Naive thymus-derived CD4-positive, alpha-beta T cell (primary cell): ENCODE measurements at regions not wholly inside any gene's neighbourhood (a gene's known extent, or its start where the extent isn't known, plus 50 kb on each side); places are given as distances from the start of the nearest gene placed in this dataset.
"Not testable (repeated sequence)": the region's sequence is repeated elsewhere in the genome, so short reads cannot be mapped to it uniquely, and the experiment has no call there.

Experiments
- ATAC-seq: fragments of 150-1000 bp; cut with Tn5 transposase; 2 replicates; pipeline ENCODE4 v1.10.0; 2021; ENCODE audit warnings: mild to moderate bottlenecking, moderate library complexity
- CTCF ChIA-PET: fragments of 350-600 bp; sonication (Branson Sonifier 250); formaldehyde crosslinking; loops from one replicate; lab custom pipeline; 2021; ENCODE audit warnings: antibody characterized with exemption; lab: Charles Lee
- POLR2A ChIA-PET: fragments of 350-600 bp; sonication (Branson Sonifier 250); formaldehyde crosslinking; loops from one replicate; lab custom pipeline; 2021; ENCODE audit warnings: antibody characterized with exemption, inconsistent platforms; lab: Charles Lee
- DNase-seq, 9 donors: peaks; one replicate each; pipeline versions ENCODE4 v3.0.0 to v3.0.0-alpha.2; 2020 to 2022; ENCODE audit warnings: mixed read lengths in 1 of 9
- H3K27ac ChIP-seq: one replicate; pipeline ENCODE4 v1.7.0; 2013; ENCODE audit warnings: mild to moderate bottlenecking, low read depth, low read length, moderate library complexity
- H3K27me3 ChIP-seq, 2 donors: one replicate each; pipeline ENCODE4 v1.7.0; 2013; ENCODE audit warnings: low read length in 2 of 2, mild to moderate bottlenecking in 2 of 2, moderate library complexity in 2 of 2; ENCODE audit not compliant: control insufficient read depth in 2 of 2, insufficient read depth in 2 of 2
- H3K36me3 ChIP-seq, 3 experiments: 1 replicate in 2 of 3; 2 replicates in 1 of 3; pipeline ENCODE4 v1.7.0; 2013; ENCODE audit warnings: low read length in 3 of 3, mild to moderate bottlenecking in 3 of 3, moderate library complexity in 1 of 3; ENCODE audit not compliant: insufficient read depth in 3 of 3, control insufficient read depth in 2 of 3
- H3K4me1 ChIP-seq, 2 donors: one replicate each; pipeline ENCODE4 v1.7.0; 2013; ENCODE audit warnings: low read length in 2 of 2, mild to moderate bottlenecking in 2 of 2, moderate library complexity in 1 of 2; ENCODE audit not compliant: control insufficient read depth in 2 of 2, insufficient read depth in 2 of 2
- H3K4me3 ChIP-seq: 2 replicates; pipeline ENCODE4 v1.7.0; 2013; ENCODE audit warnings: mild to moderate bottlenecking, low read length
- H3K9me3 ChIP-seq, 3 experiments: 1 replicate in 2 of 3; 2 replicates in 1 of 3; pipeline ENCODE4 v1.7.0; 2013; ENCODE audit warnings: low read length in 3 of 3; ENCODE audit not compliant: control insufficient read depth in 2 of 3
- H3K27ac Mint-ChIP-seq, 9 donors: one replicate each; pipeline ENCODE4 v1.8.0; 2020 to 2022; ENCODE audit warnings: mixed read lengths in 9 of 9, mild to moderate bottlenecking in 8 of 9, moderate library complexity in 5 of 9, inconsistent platforms in 2 of 9
- H3K27me3 Mint-ChIP-seq, 5 donors: one replicate each; pipeline ENCODE4 v1.8.0; 2021 to 2022; ENCODE audit warnings: mixed read lengths in 5 of 5, mild to moderate bottlenecking in 1 of 5
- H3K36me3 Mint-ChIP-seq, 5 donors: one replicate each; pipeline ENCODE4 v1.8.0; 2020 to 2022; ENCODE audit warnings: mixed read lengths in 5 of 5, mild to moderate bottlenecking in 3 of 5, inconsistent platforms in 1 of 5
- H3K4me1 Mint-ChIP-seq, 7 donors: one replicate each; pipeline ENCODE4 v1.8.0; 2020 to 2022; ENCODE audit warnings: mixed read lengths in 7 of 7, mild to moderate bottlenecking in 3 of 7, inconsistent platforms in 1 of 7
- H3K4me3 Mint-ChIP-seq, 10 donors: one replicate each; pipeline ENCODE4 v1.8.0; 2020 to 2022; ENCODE audit warnings: mild to moderate bottlenecking in 10 of 10, mixed read lengths in 10 of 10, moderate library complexity in 6 of 10, inconsistent platforms in 2 of 10
- H3K9me3 Mint-ChIP-seq, 11 donors: one replicate each; pipeline ENCODE4 v1.8.0; 2020 to 2022; ENCODE audit warnings: mixed read lengths in 11 of 11, mild to moderate bottlenecking in 4 of 11, inconsistent platforms in 1 of 11, moderate library complexity in 1 of 11
- intact Hi-C, 2 donors: fragments of 100-400 bp; cut with micrococcal nuclease; formaldehyde crosslinking; loops; one replicate each; pipeline ENCODE4 v1.15.1; 2023

DNA sequence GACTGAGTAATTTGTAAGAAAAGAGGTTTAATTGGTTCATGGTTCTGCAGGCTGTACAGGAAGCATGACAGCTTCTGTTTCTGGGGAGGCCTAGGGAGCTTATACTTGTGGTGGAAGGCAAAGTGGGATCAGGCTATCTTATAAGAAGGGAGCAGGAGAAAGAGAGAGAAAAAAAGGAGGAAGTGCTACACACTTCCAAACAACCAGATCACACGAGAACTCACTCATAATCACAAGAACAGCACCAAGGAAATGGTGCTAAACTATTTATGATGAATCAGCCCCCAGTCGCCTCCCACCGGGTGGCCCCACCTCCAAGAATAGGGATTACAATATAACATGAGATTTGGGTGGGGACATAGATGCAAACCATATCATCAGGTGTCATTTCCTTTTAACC, 89.1 kb upstream of the KCNMA1 start:
- ChIA-PET CTCF (no interaction called here), POLR2A (no interaction called here)
- Histone ChIP-seq H3K27me3 (no peaks in the 10 kb centered on the region), H3K27ac (no peak overlapping the region), H3K4me1 (no peaks in the 10 kb centered on the region), H3K4me3 (no peak overlapping the region), H3K9me3 (peaks cover 0 to 4% (median 0%) of the 10 kb centered on the region in 3 experiments), H3K36me3 (no peaks in the 10 kb centered on the region)
- Mint-ChIP-seq H3K27me3 (peaks cover 0 to 17% (median 8%) of the 10 kb centered on the region in 5 donors), H3K4me1 (no peaks in the 10 kb centered on the region), H3K9me3 (peaks cover 0 to 12% (median 5%) of the 10 kb centered on the region in 11 donors), H3K36me3 (peaks cover 0 to 5% (median 0%) of the 10 kb centered on the region in 5 donors), H3K4me3 (no peak overlapping the region), H3K27ac (no peak overlapping the region)
- intact Hi-C loops = no loop called here
- DNase-seq = no peak
- no peak for ATAC-seq

DNA sequence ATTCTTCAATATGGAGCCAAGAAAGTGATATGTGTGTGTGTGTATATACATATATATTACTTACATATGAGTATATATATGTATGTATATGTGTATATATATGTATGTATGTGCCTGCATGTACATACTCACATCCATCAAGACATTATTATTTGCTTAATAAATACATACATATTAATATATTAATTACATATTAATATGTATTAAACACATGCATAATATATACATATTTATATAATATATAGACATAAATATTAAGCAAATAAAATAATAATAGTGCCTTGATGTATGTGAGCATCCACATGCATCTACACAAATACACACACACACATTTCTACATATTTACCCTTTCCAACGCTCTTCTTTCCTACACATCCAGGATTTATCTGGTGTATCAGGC, 88.7 kb upstream of the KCNMA1 start:
- Mint-ChIP-seq H3K36me3 (peaks cover 0 to 5% (median 0%) of the 10 kb centered on the region in 5 donors), H3K27me3 (peaks cover 0 to 17% (median 8%) of the 10 kb centered on the region in 5 donors), H3K27ac (no peak overlapping the region), H3K9me3 (peaks cover 0 to 12% (median 5%) of the 10 kb centered on the region in 11 donors), H3K4me3 (no peak overlapping the region), H3K4me1 (no peaks in the 10 kb centered on the region)
- Histone ChIP-seq H3K27me3 (no peaks in the 10 kb centered on the region), H3K36me3 (no peaks in the 10 kb centered on the region), H3K4me1 (no peaks in the 10 kb centered on the region), H3K4me3 (no peak overlapping the region), H3K27ac (no peak overlapping the region), H3K9me3 (peaks cover 0 to 4% (median 0%) of the 10 kb centered on the region in 3 experiments)
- no peak for DNase-seq
- POLR2A ChIA-PET = no interaction called here
- ATAC-seq = no peak
- intact Hi-C loops = no loop called here
- CTCF ChIA-PET = interaction anchor here (0.6 kb wide), 1 partner anchor 12 kb away, joined by 3 read pairs; no protein-coding TSS in a partner anchor

DNA sequence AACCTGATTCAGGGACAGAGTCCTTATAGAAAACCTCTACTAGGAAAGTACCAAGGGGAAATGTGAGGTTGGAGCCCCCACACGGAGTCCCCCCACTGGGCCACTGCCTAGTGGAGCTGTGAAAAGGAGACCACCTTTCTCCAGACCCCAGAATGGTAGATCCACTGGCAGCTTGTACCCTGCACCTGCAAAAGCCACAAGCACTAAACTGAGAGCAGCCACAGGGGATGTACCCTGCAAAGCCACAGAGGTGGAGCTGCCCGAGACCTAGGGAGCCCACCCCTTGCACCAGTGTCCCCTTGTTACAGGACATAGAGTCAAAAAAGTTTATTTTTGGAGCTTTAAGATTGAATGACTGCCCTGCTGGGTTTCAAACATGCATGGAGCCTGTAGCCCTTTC, 87.2 kb upstream of the KCNMA1 start:
- Mint-ChIP-seq H3K4me3 (no peak overlapping the region), H3K27ac (no peak overlapping the region), H3K4me1 (no peaks in the 10 kb centered on the region), H3K27me3 (peaks cover 0 to 17% (median 5%) of the 10 kb centered on the region in 5 donors), H3K36me3 (peaks cover 0 to 5% (median 0%) of the 10 kb centered on the region in 5 donors), H3K9me3 (peaks cover 0 to 12% (median 5%) of the 10 kb centered on the region in 11 donors)
- POLR2A ChIA-PET = no interaction called here
- no peaks in the 10 kb centered on the region for H3K4me1 ChIP-seq
- no peaks in the 10 kb centered on the region for H3K27me3 ChIP-seq
- intact Hi-C loops = no loop called here
- no peak for ATAC-seq
- no peak overlapping the region for H3K4me3 ChIP-seq
- H3K27ac ChIP-seq = no peak overlapping the region
- H3K36me3 ChIP-seq = no peaks in the 10 kb centered on the region
- H3K9me3 ChIP-seq = peaks cover 0 to 4% (median 0%) of the 10 kb centered on the region in 3 experiments
- no peak for DNase-seq
- CTCF ChIA-PET = no interaction called here

DNA sequence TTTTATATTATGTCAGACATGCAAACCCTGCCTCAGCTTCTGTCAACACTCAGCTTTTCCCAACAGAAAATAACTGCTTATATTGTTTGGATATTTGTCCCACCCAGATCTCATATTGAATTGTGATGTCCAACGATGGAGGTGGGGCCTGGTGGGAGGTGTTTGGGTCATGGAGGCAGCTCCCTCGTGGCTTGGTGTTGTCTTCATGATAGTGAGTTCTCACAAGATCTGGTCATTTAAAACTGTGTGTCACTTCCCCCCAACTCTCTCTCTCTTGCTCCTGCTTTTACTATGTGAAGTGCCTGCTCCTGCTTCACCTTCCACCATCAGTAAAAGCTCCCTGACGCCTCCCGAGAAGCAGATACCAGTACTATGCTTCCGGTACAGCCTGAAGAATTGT, 85.8 kb upstream of the KCNMA1 start:
- Mint-ChIP-seq H3K9me3 (peaks cover 0 to 12% (median 5%) of the 10 kb centered on the region in 11 donors), H3K4me1 (peaks cover 0 to 2% (median 0%) of the 10 kb centered on the region in 7 donors), H3K4me3 (no peak overlapping the region), H3K27me3 (peaks cover 0 to 16% (median 7%) of the 10 kb centered on the region in 5 donors), H3K36me3 (peaks cover 0 to 5% (median 0%) of the 10 kb centered on the region in 5 donors), H3K27ac (no peak overlapping the region)
- Histone ChIP-seq H3K27me3 (no peaks in the 10 kb centered on the region), H3K4me1 (no peaks in the 10 kb centered on the region), H3K27ac (no peak overlapping the region), H3K36me3 (no peaks in the 10 kb centered on the region), H3K9me3 (peaks cover 0 to 4% (median 0%) of the 10 kb centered on the region in 3 experiments), H3K4me3 (no peak overlapping the region)
- intact Hi-C loops = no loop called here
- ChIA-PET POLR2A (no interaction called here), CTCF (no interaction called here)
- DNase-seq = no peak
- ATAC-seq = no peak

DNA sequence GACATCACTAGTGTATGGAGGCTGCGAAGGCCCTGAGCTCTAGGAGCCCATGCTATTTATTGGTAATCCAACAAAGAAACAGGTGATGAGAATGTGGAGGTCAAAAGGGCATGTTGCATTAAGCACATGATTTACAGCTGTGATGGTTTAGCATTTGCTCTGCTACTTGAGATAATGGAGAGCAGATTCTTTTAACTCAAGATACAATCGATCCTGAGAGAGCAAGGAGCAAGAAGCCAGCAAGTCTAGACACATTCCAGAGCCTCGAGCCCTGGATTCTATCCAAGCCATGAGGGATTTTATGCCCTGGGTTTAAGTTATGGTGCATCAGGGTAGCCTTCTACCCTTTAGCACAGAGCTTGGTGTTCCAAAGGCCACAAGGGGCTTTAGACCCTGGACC, 85.3 kb upstream of the KCNMA1 start:
- not testable (repeated sequence) for DNase-seq, H3K36me3 Mint-ChIP-seq, H3K4me1 Mint-ChIP-seq

DNA sequence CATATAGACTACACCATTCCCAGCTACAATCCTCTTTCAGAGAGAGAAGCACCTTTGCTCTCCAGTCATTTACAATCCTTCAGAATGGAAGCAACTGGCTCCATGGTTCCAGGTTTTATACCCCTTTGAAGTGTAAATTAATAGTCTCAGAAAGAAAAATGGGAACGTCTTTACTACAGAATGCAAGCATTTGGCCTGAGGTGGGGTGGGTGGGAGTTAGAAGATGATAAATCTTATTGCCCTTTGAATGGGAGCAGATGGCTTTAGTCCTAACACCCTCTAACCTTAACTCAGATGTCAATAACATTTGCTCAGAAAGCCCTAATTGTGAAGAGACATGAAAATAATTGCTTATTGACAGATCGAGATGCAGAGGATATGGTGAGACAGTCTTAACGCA, 84.2 kb upstream of the KCNMA1 start:
- Histone ChIP-seq H3K4me1 (no peaks in the 10 kb centered on the region), H3K9me3 (peaks cover 0 to 4% (median 0%) of the 10 kb centered on the region in 3 experiments), H3K27ac (no peak overlapping the region), H3K27me3 (no peaks in the 10 kb centered on the region), H3K4me3 (no peak overlapping the region), H3K36me3 (no peaks in the 10 kb centered on the region)
- peaks cover 0 to 15% (median 10%) of the 10 kb centered on the region in 5 donors for H3K27me3 Mint-ChIP-seq
- H3K4me1 Mint-ChIP-seq = peaks cover 0 to 2% (median 0%) of the 10 kb centered on the region in 7 donors
- DNase-seq (no peak), ATAC-seq (no peak)
- H3K27ac Mint-ChIP-seq = no peak overlapping the region
- ChIA-PET CTCF (no interaction called here), POLR2A (no interaction called here)
- intact Hi-C loops = no loop called here
- peaks cover 0 to 12% (median 5%) of the 10 kb centered on the region in 11 donors for H3K9me3 Mint-ChIP-seq
- peaks cover 0 to 5% (median 0%) of the 10 kb centered on the region in 5 donors for H3K36me3 Mint-ChIP-seq
- H3K4me3 Mint-ChIP-seq = no peak overlapping the region

More for the DNA sequence above, 85.3 kb upstream of the KCNMA1 start:
- CTCF ChIA-PET, H3K36me3 ChIP-seq, H3K4me3 ChIP-seq, H3K27ac ChIP-seq, H3K27ac Mint-ChIP-seq, H3K4me1 ChIP-seq, ATAC-seq, H3K4me3 Mint-ChIP-seq, H3K27me3 ChIP-seq, intact Hi-C loops, POLR2A ChIA-PET, H3K9me3 ChIP-seq: not testable (repeated sequence)
- H3K9me3 Mint-ChIP-seq = peaks cover 0 to 12% (median 5%) of the 10 kb centered on the region in 11 donors
- peaks cover 0 to 17% (median 10%) of the 10 kb centered on the region in 5 donors for H3K27me3 Mint-ChIP-seq

DNA sequence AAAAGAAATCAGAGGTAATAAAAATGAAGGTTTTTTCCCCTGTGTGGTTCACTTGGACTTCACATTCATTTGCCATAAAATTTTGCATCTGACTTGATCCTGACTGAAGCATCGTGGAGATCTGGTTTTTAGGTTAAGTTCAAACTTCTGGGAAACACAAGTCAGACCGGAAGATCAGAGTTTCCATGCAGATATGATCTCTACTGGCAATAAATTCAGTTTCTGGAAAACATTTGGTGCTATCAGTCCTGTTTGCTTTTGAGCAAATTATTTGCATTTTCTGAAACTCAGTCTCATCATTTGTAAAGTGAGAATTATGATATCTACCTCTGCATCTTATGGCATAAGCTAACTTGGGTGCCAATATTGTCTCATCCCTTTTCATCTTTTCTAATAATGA, 81.3 kb upstream of the KCNMA1 start:
- DNase-seq = no peak
- Mint-ChIP-seq H3K27ac (no peak overlapping the region), H3K4me3 (no peak overlapping the region), H3K36me3 (peaks cover 0 to 5% (median 0%) of the 10 kb centered on the region in 5 donors), H3K27me3 (peaks cover 0 to 23% (median 14%) of the 10 kb centered on the region in 5 donors), H3K9me3 (peaks cover 0 to 8% (median 4%) of the 10 kb centered on the region in 11 donors), H3K4me1 (peaks cover 0 to 2% (median 0%) of the 10 kb centered on the region in 7 donors)
- CTCF ChIA-PET = interaction anchor here (2.4 kb wide), 1 partner anchor 119 kb away, joined by 10 read pairs; no protein-coding TSS in a partner anchor
- no peaks in the 10 kb centered on the region for H3K4me1 ChIP-seq
- no peak for ATAC-seq
- no peaks in the 10 kb centered on the region for H3K36me3 ChIP-seq
- H3K27me3 ChIP-seq = no peaks in the 10 kb centered on the region
- H3K27ac ChIP-seq = no peak overlapping the region
- H3K9me3 ChIP-seq = no peaks in the 10 kb centered on the region
- POLR2A ChIA-PET = no interaction called here
- H3K4me3 ChIP-seq = no peak overlapping the region
- intact Hi-C loops = loop anchor here in 1 of 2 donors (1.0 to 5.0 kb wide), 2 partner anchors 38 to 118 kb away; no protein-coding TSS in a partner anchor
